Thoracic aorta (tissue), 2 donors: ENCODE measurements at regions not wholly inside any gene's neighbourhood (a gene's known extent, or its start where the extent isn't known, plus 50 kb on each side); places are given as distances from the start of the nearest gene placed in this dataset.
A peak's percentile ranks its signal among the peaks of the same experiment; 100 is the strongest.

Experiments
- ATAC-seq: fragments of 150-250 bp; one replicate; pipeline ENCODE4 v1.8.0; 2017; ENCODE audit warnings: low read depth; ENCODE audit not compliant: insufficient number of reproducible peaks, low FRiP score
- DNase-seq: peaks from one replicate; pipeline ENCODE4 v3.0.0-alpha.2; 2020; ENCODE audit warnings: low spot score
- H3K27ac ChIP-seq, 2 donors: fragments of 200-600 bp; sonication (generic); 1 replicate in 1 of 2; 2 replicates in 1 of 2; pipeline ENCODE4 v1.5.1; 2016; ENCODE audit warnings: mild to moderate bottlenecking in 2 of 2, moderate library complexity in 2 of 2
- H3K27me3 ChIP-seq: fragments of 200-600 bp; sonication (generic); replicated peaks from 2 replicates; pipeline ENCODE4 v1.6.0; 2016; ENCODE audit warnings: mild to moderate bottlenecking; ENCODE audit not compliant: insufficient read depth
- H3K36me3 ChIP-seq: fragments of 200-600 bp; sonication (generic); one replicate; pipeline ENCODE4 v1.5.1; 2016
- H3K4me1 ChIP-seq, 2 donors: fragments of 200-600 bp; sonication (generic); 1 replicate in 1 of 2; 2 replicates in 1 of 2; pipeline versions ENCODE4 v1.5.1 to v1.6.0; 2016; ENCODE audit warnings: low read depth in 2 of 2, mild to moderate bottlenecking in 1 of 2; ENCODE audit not compliant: control insufficient read depth in 1 of 2
- H3K4me3 ChIP-seq: fragments of 200-600 bp; sonication (generic); 2 replicates; pipeline ENCODE4 v1.5.1; 2016; ENCODE audit warnings: mild to moderate bottlenecking
- H3K9me3 ChIP-seq: fragments of 200-600 bp; sonication (generic); 2 replicates; pipeline ENCODE4 v1.5.1; 2016
- CTCF ChIP-seq: fragments of 200-600 bp; sonication (generic); IDR thresholded peaks from one replicate; pipeline ENCODE4 v1.5.1; 2019; ENCODE audit warnings: antibody characterized with exemption

- no peak for DNase-seq
Measured at GRCh38 chr10:92753865-92754264, 64.1 kb downstream of the HHEX start.

GRCh38 chr10:92755725-92756124 is 66.0 kb downstream of the HHEX start:
- H3K4me3 ChIP-seq, result no peak overlapping the region
- no peaks in the 10 kb centered on the region for H3K9me3 ChIP-seq
- H3K4me1 ChIP-seq, result peaks cover 13 to 31% of the 10 kb centered on the region in 2 donors
- H3K27ac ChIP-seq, result no peak overlapping the region
- DNase-seq, result no peak
- ATAC-seq, result no peak
- no peaks in the 10 kb centered on the region for H3K36me3 ChIP-seq
- H3K27me3 ChIP-seq, result no peaks in the 10 kb centered on the region
- no peak for TF ChIP-seq CTCF

More at GRCh38 chr10:92753865-92754264, 64.1 kb downstream of the HHEX start:
- H3K4me1 ChIP-seq, result peaks cover 7 to 26% of the 10 kb centered on the region in 2 donors
- no peak for TF ChIP-seq CTCF
- no peaks in the 10 kb centered on the region for H3K9me3 ChIP-seq
- H3K27me3 ChIP-seq, result no peaks in the 10 kb centered on the region
- H3K27ac ChIP-seq, result no peak overlapping the region
- no peaks in the 10 kb centered on the region for H3K36me3 ChIP-seq
- no peak overlapping the region for H3K4me3 ChIP-seq
- no peak for ATAC-seq

GRCh38 chr10:92756201-92757065 is 66.7 kb downstream of the HHEX start:
- H3K27ac ChIP-seq, result peak overlapping the region; percentile 82 to 86
- no peak for DNase-seq
- H3K9me3 ChIP-seq, result no peaks in the 10 kb centered on the region
- no peaks in the 10 kb centered on the region for H3K36me3 ChIP-seq
- H3K27me3 ChIP-seq, result no peaks in the 10 kb centered on the region
- H3K4me1 ChIP-seq, result peaks cover 17 to 37% of the 10 kb centered on the region in 2 donors
- TF ChIP-seq CTCF, result no peak
- no peak for ATAC-seq
- H3K4me3 ChIP-seq, result peak overlapping the region; percentile 8

- no peaks in the 10 kb centered on the region for H3K27me3 ChIP-seq
- H3K9me3 ChIP-seq, result no peaks in the 10 kb centered on the region
- peaks cover 21 to 44% of the 10 kb centered on the region in 2 donors for H3K4me1 ChIP-seq
- ATAC-seq, result peak; percentile 92
- TF ChIP-seq CTCF, result peak; percentile 22
- H3K27ac ChIP-seq, result peak overlapping the region; percentile 82 to 86
- peak; percentile 82 for DNase-seq
- H3K36me3 ChIP-seq, result no peaks in the 10 kb centered on the region
- H3K4me3 ChIP-seq, result peak overlapping the region; percentile 8
Measured at GRCh38 chr10:92757066-92757710, 67.4 kb downstream of the HHEX start.

- DNase-seq (no peak), ATAC-seq (no peak)
- Histone ChIP-seq H3K27me3 (no peaks in the 10 kb centered on the region), H3K9me3 (no peaks in the 10 kb centered on the region), H3K4me3 (peak overlapping the region; percentile 8), H3K27ac (peak overlapping the region; percentile 82 to 86), H3K36me3 (no peaks in the 10 kb centered on the region), H3K4me1 (peaks cover 21 to 44% of the 10 kb centered on the region in 2 donors)
- TF ChIP-seq CTCF, result no peak
Measured at GRCh38 chr10:92757711-92758104, 68.0 kb downstream of the HHEX start.
